H9 (cell line): ENCODE measurements at regions not wholly inside any gene's neighbourhood (a gene's known extent, or its start where the extent isn't known, plus 50 kb on each side); places are given as distances from the start of the nearest gene placed in this dataset.

Experiments
- DNase-seq: peaks from one replicate; pipeline ENCODE4 v3.0.0-alpha.2; 2017
- H2AFZ ChIP-seq: one replicate; pipeline ENCODE4 v1.6.1; 2013; ENCODE audit warnings: mild to moderate bottlenecking, low read length, control low read depth, moderate library complexity
- H2AK5ac ChIP-seq: 2 replicates; pipeline ENCODE4 v1.6.1; 2013; ENCODE audit warnings: low read length, control low read depth, mixed read lengths; ENCODE audit not compliant: insufficient read length
- H2BK120ac ChIP-seq: one replicate; pipeline ENCODE4 v1.6.1; 2013; ENCODE audit warnings: low read depth, mild to moderate bottlenecking, low read length, control low read depth, inconsistent platforms; ENCODE audit not compliant: poor library complexity, severe bottlenecking
- H2BK12ac ChIP-seq: 2 replicates; pipeline ENCODE4 v1.6.1; 2013; ENCODE audit warnings: low read length, control low read depth, mixed read lengths, low read depth; ENCODE audit not compliant: insufficient read length
- H2BK15ac ChIP-seq: 2 replicates; pipeline ENCODE4 v1.6.1; 2013; ENCODE audit warnings: low read depth, low read length, control low read depth
- H2BK20ac ChIP-seq: one replicate; pipeline ENCODE4 v1.6.1; 2013; ENCODE audit warnings: low read depth, mild to moderate bottlenecking, low read length, control low read depth, inconsistent platforms; ENCODE audit not compliant: poor library complexity, severe bottlenecking
- H2BK5ac ChIP-seq: 2 replicates; pipeline ENCODE4 v1.6.1; 2013; ENCODE audit warnings: low read length, control low read depth, mixed read lengths; ENCODE audit not compliant: insufficient read length
- H3K14ac ChIP-seq: 2 replicates; pipeline ENCODE4 v1.6.1; 2013; ENCODE audit warnings: low read length, control low read depth; ENCODE audit not compliant: insufficient read depth
- H3K18ac ChIP-seq: 2 replicates; pipeline ENCODE4 v1.6.1; 2013; ENCODE audit warnings: low read depth, mild to moderate bottlenecking, mixed read lengths, low read length, control low read depth; ENCODE audit not compliant: insufficient read length
- H3K23ac ChIP-seq: 2 replicates; pipeline ENCODE4 v1.6.1; 2013; ENCODE audit warnings: low read length, control low read depth, mixed read lengths, low read depth; ENCODE audit not compliant: insufficient read length
- H3K23me2 ChIP-seq: 2 replicates; pipeline ENCODE4 v1.6.1; 2013; ENCODE audit warnings: low read depth, mild to moderate bottlenecking, mixed read lengths, low read length, control low read depth; ENCODE audit not compliant: insufficient read length, poor library complexity, severe bottlenecking
- H3K27ac ChIP-seq: 2 replicates; pipeline ENCODE4 v1.5.1; 2013; ENCODE audit warnings: low read length, control low read depth, mixed read lengths, low read depth; ENCODE audit not compliant: insufficient read length
- H3K27me3 ChIP-seq: 2 replicates; pipeline ENCODE4 v1.6.1; 2013; ENCODE audit warnings: low read length, control low read depth, inconsistent platforms; ENCODE audit not compliant: insufficient read depth
- H3K4ac ChIP-seq: 2 replicates; pipeline ENCODE4 v1.6.1; 2013; ENCODE audit warnings: low read depth, mild to moderate bottlenecking, control low read depth, inconsistent platforms, low read length, moderate library complexity
- H3K4me1 ChIP-seq: 2 replicates; pipeline ENCODE4 v1.6.1; 2013; ENCODE audit warnings: low read length, control low read depth, inconsistent platforms; ENCODE audit not compliant: insufficient read depth
- H3K4me2 ChIP-seq: 2 replicates; pipeline ENCODE4 v1.6.1; 2013; ENCODE audit warnings: low read length, control low read depth, mixed read lengths; ENCODE audit not compliant: insufficient read length, insufficient read depth
- H3K56ac ChIP-seq: 2 replicates; pipeline ENCODE4 v1.6.1; 2013; ENCODE audit warnings: low read depth, mild to moderate bottlenecking, mixed read lengths, low read length, control low read depth; ENCODE audit not compliant: insufficient read length
- H3K79me1 ChIP-seq: 2 replicates; pipeline ENCODE4 v1.6.1; 2013; ENCODE audit warnings: low read depth, mild to moderate bottlenecking, moderate library complexity, low read length, control low read depth, inconsistent platforms; ENCODE audit not compliant: insufficient read depth, poor library complexity, severe bottlenecking
- H3K79me2 ChIP-seq: 2 replicates; pipeline ENCODE4 v1.6.1; 2013; ENCODE audit warnings: low read length, control low read depth, inconsistent platforms; ENCODE audit not compliant: insufficient read depth
- H3K9ac ChIP-seq: 2 replicates; pipeline ENCODE4 v1.6.1; 2013; ENCODE audit warnings: low read length, control low read depth, mixed read lengths; ENCODE audit not compliant: insufficient read length; ENCODE audit errors: extremely low read depth
- H3K9me3 ChIP-seq: one replicate; pipeline ENCODE4 v1.6.1; 2013; ENCODE audit warnings: low read depth, low read length, inconsistent platforms; ENCODE audit not compliant: control insufficient read depth
- H3T11ph ChIP-seq: one replicate; pipeline ENCODE4 v1.6.1; 2013; ENCODE audit warnings: mild to moderate bottlenecking, low read length, control low read depth, inconsistent platforms
- H4K20me1 ChIP-seq: one replicate; pipeline ENCODE4 v1.6.1; 2013; ENCODE audit not compliant: control insufficient read depth, insufficient read length, insufficient read depth
- H4K5ac ChIP-seq: 2 replicates; pipeline ENCODE4 v1.6.1; 2013; ENCODE audit warnings: low read depth, mild to moderate bottlenecking, mixed read lengths, low read length, control low read depth; ENCODE audit not compliant: insufficient read length
- H4K8ac ChIP-seq: replicated peaks from 2 replicates; pipeline ENCODE4 v1.6.1; 2013; ENCODE audit warnings: low read length, control low read depth, mixed read lengths, low read depth; ENCODE audit not compliant: insufficient read length
- H4K91ac ChIP-seq: 2 replicates; pipeline ENCODE4 v1.6.1; 2013; ENCODE audit warnings: low read depth, mild to moderate bottlenecking, moderate library complexity, mixed read lengths, low read length, control low read depth; ENCODE audit not compliant: insufficient read length
- H3K27ac Mint-ChIP-seq, 3 experiments: 2 replicates in 2 of 3; 3 replicates in 1 of 3; pipeline ENCODE4 v1.8.0; 2020 to 2021; ENCODE audit warnings: mixed read lengths in 3 of 3, mild to moderate bottlenecking in 1 of 3, moderate library complexity in 1 of 3
- H3K27me3 Mint-ChIP-seq: 2 replicates; pipeline ENCODE4 v1.8.0; 2021; ENCODE audit warnings: low read depth, mild to moderate bottlenecking, moderate library complexity, mixed read lengths
- H3K36me3 Mint-ChIP-seq, 3 experiments: 2 replicates in 2 of 3; 3 replicates in 1 of 3; pipeline ENCODE4 v1.8.0; 2020 to 2021; ENCODE audit warnings: low read depth in 3 of 3, mixed read lengths in 3 of 3; ENCODE audit not compliant: insufficient read depth in 1 of 3
- H3K4me1 Mint-ChIP-seq, 2 experiments: 2 replicates each; pipeline ENCODE4 v1.8.0; 2020; ENCODE audit warnings: mixed read lengths in 2 of 2
- H3K4me3 Mint-ChIP-seq, 2 experiments: 2 replicates in 1 of 2; 3 replicates in 1 of 2; pipeline ENCODE4 v1.8.0; 2020 to 2021; ENCODE audit warnings: mild to moderate bottlenecking in 2 of 2, mixed read lengths in 2 of 2, moderate library complexity in 1 of 2
- H3K9me3 Mint-ChIP-seq, 2 experiments: 2 replicates in 1 of 2; 3 replicates in 1 of 2; pipeline ENCODE4 v1.8.0; 2020; ENCODE audit warnings: mild to moderate bottlenecking in 2 of 2, mixed read lengths in 2 of 2, moderate library complexity in 1 of 2
- WGBS: extraction: QIAGEN DNeasy Blood & Tissue Kit; methylation state at CpG from one replicate; pipeline ENCODE4 v1.1.7; 2013; ENCODE audit warnings: missing lambda C conversion rate, low lambda C conversion rate, mixed read lengths; ENCODE audit not compliant: insufficient read length; ENCODE audit errors: extremely low coverage; 5-methylcytosine and 5-hydroxymethylcytosine counted together
- TF ChIP-seq, protein P1 (sequence below): fragments of 200-600 bp; sonication (generic); conservative IDR thresholded peaks from 3 replicates; pipeline ENCODE4 v1.8.0; 2021; ENCODE audit warnings: antibody characterized with exemption, mild to moderate bottlenecking

- Mint-ChIP-seq H3K4me3 (no peak overlapping the region), H3K9me3 (no peaks in the 10 kb centered on the region), H3K36me3 (no peaks in the 10 kb centered on the region), H3K27ac (no peak overlapping the region), H3K27me3 (no peaks in the 10 kb centered on the region; the same call in 1 of the 2 replicates), H3K4me1 (no peaks in the 10 kb centered on the region)
- Histone ChIP-seq H3K79me1 (no peaks in the 10 kb centered on the region), H3K27ac (no peak overlapping the region), H4K20me1 (no peaks in the 10 kb centered on the region), H3K18ac (no peak overlapping the region), H3K4me2 (no peak overlapping the region), H3K23me2 (no peaks in the 10 kb centered on the region), H2BK5ac (no peak overlapping the region), H4K91ac (no peak overlapping the region), H2AFZ (no peak overlapping the region), H4K8ac (no peak overlapping the region), H3K9ac (no peak overlapping the region), H3K23ac (no peak overlapping the region), H3K9me3 (no peaks in the 10 kb centered on the region), H2BK120ac (no peak overlapping the region), H3K56ac (no peak overlapping the region), H3T11ph (no peak overlapping the region), H3K27me3 (no peaks in the 10 kb centered on the region), H3K4me1 (no peaks in the 10 kb centered on the region), H3K4ac (no peak overlapping the region), H2BK20ac (no peak overlapping the region), H2BK12ac (no peak overlapping the region), H4K5ac (no peak overlapping the region), H3K79me2 (no peaks in the 10 kb centered on the region), H3K14ac (no peak overlapping the region), H2BK15ac (no peak overlapping the region), H2AK5ac (no peak overlapping the region)
- no CpG with 5 or more reads among the region's 1 CpG for WGBS
- TF ChIP-seq, protein P1, sequence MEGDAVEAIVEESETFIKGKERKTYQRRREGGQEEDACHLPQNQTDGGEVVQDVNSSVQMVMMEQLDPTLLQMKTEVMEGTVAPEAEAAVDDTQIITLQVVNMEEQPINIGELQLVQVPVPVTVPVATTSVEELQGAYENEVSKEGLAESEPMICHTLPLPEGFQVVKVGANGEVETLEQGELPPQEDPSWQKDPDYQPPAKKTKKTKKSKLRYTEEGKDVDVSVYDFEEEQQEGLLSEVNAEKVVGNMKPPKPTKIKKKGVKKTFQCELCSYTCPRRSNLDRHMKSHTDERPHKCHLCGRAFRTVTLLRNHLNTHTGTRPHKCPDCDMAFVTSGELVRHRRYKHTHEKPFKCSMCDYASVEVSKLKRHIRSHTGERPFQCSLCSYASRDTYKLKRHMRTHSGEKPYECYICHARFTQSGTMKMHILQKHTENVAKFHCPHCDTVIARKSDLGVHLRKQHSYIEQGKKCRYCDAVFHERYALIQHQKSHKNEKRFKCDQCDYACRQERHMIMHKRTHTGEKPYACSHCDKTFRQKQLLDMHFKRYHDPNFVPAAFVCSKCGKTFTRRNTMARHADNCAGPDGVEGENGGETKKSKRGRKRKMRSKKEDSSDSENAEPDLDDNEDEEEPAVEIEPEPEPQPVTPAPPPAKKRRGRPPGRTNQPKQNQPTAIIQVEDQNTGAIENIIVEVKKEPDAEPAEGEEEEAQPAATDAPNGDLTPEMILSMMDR: no peak
- no peak for DNase-seq
These were observed 506.0 kb downstream of the TMEM114 start for GRCh38 chr16:8084302-8084701.
